Activated naive CD4-positive, alpha-beta T cell (primary cell): ENCODE measurements at regions not wholly inside any gene's neighbourhood (a gene's known extent, or its start where the extent isn't known, plus 50 kb on each side); places are given as distances from the start of the nearest gene placed in this dataset.

Source experiments
- DNase-seq, 4 experiments: peaks; one replicate each; lab custom pipeline; 2025; lab: John Stamatoyannopoulos, UW

- no peak for DNase-seq
Measured at GRCh38 chr9:28741459-28741858, 1168.2 kb upstream of the C9orf72 start.

DNA sequence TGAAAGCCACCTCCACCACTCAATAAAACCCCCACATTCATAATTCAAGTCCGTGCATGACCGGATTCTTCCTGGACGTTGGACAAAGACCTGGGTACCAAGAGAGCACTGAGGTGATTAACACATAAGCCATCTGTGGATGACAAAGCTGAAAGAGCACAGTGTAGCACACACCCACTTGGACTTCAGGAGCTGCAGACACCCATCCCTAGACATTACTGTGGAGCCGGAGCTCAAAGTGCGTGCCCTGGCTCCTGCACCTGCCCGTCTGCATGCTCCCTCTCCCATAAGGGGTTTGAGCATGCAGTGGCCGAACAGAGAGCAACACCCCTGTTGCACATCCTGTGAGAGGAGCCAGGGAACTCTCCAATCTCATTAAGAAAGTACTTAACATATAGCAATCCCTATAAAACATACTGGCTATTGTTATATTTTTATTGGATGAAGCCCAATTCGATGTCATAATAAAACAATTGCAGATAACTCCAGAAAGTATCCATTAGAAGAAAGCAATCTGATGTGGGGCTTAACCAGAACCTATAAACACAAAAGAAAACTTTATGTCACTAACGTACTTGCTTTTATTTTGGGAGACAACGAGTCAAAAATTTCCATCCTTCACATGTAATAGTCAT, 1174.2 kb upstream of the C9orf72 start:
- no peak for DNase-seq

- DNase-seq = no peak
Measured at GRCh38 chr9:28750136-28750535, 1176.9 kb upstream of the C9orf72 start.

DNA sequence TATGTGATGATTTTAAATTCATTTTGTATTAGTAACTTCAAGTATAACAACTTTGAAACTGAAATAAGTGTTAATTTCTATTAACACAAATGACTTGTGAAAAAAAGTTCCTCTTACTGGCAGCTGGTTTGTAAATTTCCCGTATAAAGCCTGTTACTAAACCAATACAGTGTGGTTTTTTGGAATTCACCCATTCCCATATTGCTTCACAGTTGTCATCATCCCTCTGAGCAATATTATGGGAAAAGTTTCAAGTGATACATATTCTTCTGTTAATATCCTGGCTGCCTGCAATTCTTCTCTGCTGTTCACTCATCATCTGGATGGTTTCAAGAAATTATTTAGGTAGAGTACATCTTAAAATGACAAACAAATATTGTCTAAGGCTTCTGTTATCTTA, 1185.1 kb upstream of the C9orf72 start:
- DNase-seq = no peak

GRCh38 chr9:28758971-28759370, 1185.7 kb upstream of the C9orf72 start:
- no peak for DNase-seq

DNA sequence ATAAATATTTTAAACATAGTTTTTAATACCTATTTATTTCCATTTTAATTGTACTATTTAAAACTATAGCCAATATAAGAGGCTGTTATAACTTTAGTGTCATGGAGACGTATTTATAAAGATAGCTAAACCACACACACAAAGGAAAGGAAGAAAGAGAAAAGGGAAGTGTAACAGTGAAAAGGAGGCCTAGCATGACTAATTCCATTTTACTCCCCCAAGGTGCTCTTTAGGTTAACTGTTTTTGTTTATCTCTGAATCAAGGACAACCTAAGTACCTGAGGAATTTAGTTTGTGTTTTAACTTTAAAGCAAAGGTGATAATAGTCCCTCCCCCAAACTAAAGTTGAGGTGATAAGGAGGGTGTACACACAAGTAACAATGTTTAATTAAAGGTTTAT, 1188.9 kb upstream of the C9orf72 start:
- no peak for DNase-seq

- no peak for DNase-seq
Measured at GRCh38 chr9:28764532-28764931, 1191.3 kb upstream of the C9orf72 start.

- DNase-seq = no peak
Measured at GRCh38 chr9:28770226-28770625, 1196.9 kb upstream of the C9orf72 start.

- no peak for DNase-seq
Measured at GRCh38 chr9:28770827-28771226, 1197.5 kb upstream of the C9orf72 start.

DNA sequence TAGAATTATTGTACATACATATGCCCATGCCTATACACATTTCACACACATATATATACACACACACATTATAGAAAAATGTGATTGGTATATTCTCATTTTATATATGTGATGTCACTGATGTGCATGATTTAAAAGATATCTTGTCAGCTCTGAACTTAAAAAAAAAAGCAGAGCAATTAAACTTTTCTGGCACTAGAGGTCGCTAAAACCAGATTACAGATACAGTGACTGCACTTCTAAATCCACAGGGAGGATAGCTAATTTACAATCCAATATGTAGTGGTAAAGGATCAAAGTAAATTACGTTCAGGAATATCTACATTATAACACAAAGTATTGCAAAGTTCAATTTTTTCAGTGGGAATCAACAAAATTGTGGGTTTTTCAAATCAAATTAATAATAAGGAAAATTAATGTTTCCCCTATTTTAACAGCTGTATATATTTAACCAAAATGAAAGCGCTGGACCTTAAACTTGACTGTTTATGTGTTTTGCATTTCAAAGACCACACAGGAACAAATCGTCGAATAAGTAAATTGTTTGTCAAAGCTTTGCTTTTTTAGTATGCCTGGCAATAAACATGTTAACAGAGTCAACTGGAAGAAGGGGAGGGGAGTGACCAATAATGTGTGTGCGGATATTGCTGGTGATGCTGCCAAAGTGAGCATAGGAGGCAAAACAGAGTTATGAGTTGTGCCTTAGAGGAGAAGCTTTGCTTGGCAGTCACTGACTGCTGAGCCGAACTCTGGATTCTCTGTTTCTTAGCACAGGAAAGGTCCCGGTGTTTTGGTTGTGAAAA, 1201.4 kb upstream of the C9orf72 start:
- DNase-seq = no peak

DNA sequence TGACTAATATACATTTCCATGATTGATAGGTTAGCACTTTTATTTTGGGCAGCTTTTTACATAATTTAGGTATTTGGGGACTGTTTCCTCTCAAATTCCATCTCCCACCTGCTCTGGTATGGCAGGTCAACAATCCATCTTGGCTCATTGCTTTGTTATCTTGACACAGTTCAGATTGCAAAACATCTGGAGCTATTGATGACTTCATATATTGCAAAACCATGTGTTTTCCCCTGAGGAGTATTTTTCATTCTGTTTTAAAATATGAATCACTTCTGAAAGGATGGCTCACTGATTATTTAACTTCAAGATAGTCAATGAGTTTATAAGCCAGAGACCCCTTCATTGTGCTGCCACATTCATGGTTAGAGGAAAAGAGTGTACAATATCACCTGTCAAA, 1206.0 kb upstream of the C9orf72 start:
- no peak for DNase-seq

DNA sequence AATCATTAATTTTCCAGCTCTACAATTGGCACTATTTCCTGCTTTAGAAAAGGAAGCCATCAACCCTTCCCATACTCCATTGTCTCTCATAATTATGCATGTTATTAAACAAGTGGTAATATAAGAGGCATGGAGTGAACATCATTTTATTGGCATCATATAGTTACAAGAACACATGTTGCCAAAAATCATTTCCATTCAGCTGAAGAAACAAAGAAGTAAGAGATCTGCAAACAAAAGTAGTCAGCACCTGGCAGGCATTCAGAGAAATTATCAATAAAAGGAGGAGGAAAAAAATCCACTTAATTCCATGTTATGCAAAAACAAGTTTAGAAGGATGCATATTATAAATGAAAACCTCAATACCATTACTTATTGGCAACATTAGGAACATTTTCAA, 1208.2 kb upstream of the C9orf72 start:
- no peak for DNase-seq

- no peak for DNase-seq
Measured at GRCh38 chr9:28782630-28783029, 1209.3 kb upstream of the C9orf72 start.

GRCh38 chr9:28792716-28793115, 1219.4 kb upstream of the C9orf72 start:
- no peak for DNase-seq

- no peak for DNase-seq
Measured at GRCh38 chr9:28799876-28800275, 1226.6 kb upstream of the C9orf72 start.

GRCh38 chr9:28801144-28801799, 1228.0 kb upstream of the C9orf72 start:
- DNase-seq = no peak

DNA sequence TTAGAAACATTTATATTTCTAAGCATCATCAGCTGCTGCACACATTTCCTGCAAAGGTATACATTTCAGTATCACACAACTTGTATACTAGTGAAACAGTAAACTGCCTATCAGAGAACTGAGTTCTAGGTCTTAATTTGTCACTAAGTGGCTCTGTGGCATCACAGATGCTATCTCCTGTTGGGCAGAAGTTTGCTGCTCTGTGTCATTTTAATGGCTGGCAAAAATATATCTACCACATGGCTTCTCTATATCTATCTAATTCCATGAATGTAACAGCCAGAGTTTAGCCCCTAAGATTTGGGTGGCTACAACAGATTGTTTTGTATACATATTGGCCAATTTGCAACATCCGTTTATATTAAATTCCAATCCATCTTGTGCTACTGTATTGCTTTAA, 1231.9 kb upstream of the C9orf72 start:
- no peak for DNase-seq

- DNase-seq = no peak
Measured at GRCh38 chr9:28808042-28808441, 1234.8 kb upstream of the C9orf72 start.

GRCh38 chr9:28810388-28811075, 1237.3 kb upstream of the C9orf72 start:
- no peak for DNase-seq

DNA sequence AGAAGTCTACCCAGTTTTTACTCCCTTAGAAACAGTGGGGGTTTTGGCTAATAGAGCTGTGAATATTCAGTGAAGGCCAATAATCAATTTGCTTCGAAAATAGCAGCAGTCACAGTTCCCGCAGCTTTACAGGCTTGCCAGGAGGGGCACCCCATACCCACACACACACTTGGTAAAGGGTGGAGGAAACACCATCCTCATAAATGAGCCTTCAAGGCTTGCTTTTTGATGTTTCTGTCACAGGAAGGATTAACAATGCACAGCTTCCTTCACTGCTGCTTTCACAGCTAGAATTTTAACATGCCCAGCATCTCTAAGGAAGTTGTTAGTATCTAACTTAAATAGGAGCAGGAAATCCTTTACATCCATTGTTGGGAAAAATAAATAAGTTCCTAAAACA, 1247.5 kb upstream of the C9orf72 start:
- no peak for DNase-seq

GRCh38 chr9:28821240-28821639, 1248.0 kb upstream of the C9orf72 start:
- no peak for DNase-seq

DNA sequence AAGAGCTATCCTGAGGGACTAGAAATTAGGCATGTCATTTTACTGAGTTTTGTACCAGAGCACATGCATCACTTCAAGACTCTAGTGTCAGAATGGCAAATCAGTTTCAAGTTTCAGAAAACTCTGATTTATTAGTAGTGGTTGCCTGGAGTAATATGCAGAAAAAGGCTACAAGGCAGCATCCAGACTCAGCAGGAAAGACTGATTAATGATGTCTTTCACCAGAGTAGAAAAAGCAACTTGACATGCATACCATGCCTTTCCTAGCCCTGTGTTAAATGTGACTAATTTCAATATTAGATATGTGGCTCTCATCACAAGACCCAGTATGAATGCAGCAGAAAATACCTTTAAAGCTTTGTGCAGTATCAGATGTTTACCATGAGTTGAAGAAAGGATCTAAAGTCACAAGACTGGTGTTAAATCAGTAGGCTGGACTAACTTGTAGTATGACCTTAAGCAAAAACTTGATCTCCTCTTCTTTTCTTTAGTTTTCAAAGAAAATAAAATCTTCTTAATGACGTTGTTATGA, 1251.2 kb upstream of the C9orf72 start:
- DNase-seq = no peak
